ENCODE measurements at regions not wholly inside any gene's neighbourhood (a gene's known extent, or its start where the extent isn't known, plus 50 kb on each side); places are given as distances from the start of the nearest gene placed in this dataset.

GRCh38 chrX:40298572-40299479 is 201.1 kb upstream of the BCOR start:
- no peak overlapping the region for H3K4me3 ChIP-seq (replicated peaks; ENCODE audit: low read depth, low read length)
- TF ChIP-seq CTCF (IDR thresholded peaks at IDR 0.05; ENCODE audit: low read length, missing control alignments): peak; percentile 20
- peak; percentile 9 for DNase-seq (ENCODE audit: low read depth)

- TF ChIP-seq CTCF (IDR thresholded peaks at IDR 0.05; ENCODE audit: low read length, missing control alignments): no peak
- no peak for DNase-seq (ENCODE audit: low read depth)
- no peak overlapping the region for H3K4me3 ChIP-seq (replicated peaks; ENCODE audit: low read depth, low read length)
Measured at GRCh38 chrX:40298069-40298468, 200.3 kb upstream of the BCOR start.

GRCh38 chrX:40291553-40291952 is 193.8 kb upstream of the BCOR start:
- DNase-seq (ENCODE audit: low read depth): no peak
- H3K4me3 ChIP-seq (replicated peaks; ENCODE audit: low read depth, low read length): no peak overlapping the region
- TF ChIP-seq CTCF (IDR thresholded peaks at IDR 0.05; ENCODE audit: low read length, missing control alignments): no peak

GRCh38 chrX:40290517-40290916 is 192.8 kb upstream of the BCOR start:
- DNase-seq (ENCODE audit: low read depth): no peak
- TF ChIP-seq CTCF (IDR thresholded peaks at IDR 0.05; ENCODE audit: low read length, missing control alignments): no peak
- H3K4me3 ChIP-seq (replicated peaks; ENCODE audit: low read depth, low read length): no peak overlapping the region

GRCh38 chrX:40285876-40286275 is 188.1 kb upstream of the BCOR start:
- no peak overlapping the region for H3K4me3 ChIP-seq (replicated peaks; ENCODE audit: low read depth, low read length)
- no peak for TF ChIP-seq CTCF (IDR thresholded peaks at IDR 0.05; ENCODE audit: low read length, missing control alignments)
- DNase-seq (ENCODE audit: low read depth): no peak

- DNase-seq (ENCODE audit: low read depth): no peak
- TF ChIP-seq CTCF (IDR thresholded peaks at IDR 0.05; ENCODE audit: low read length, missing control alignments): no peak
- H3K4me3 ChIP-seq (replicated peaks; ENCODE audit: low read depth, low read length): no peak overlapping the region
Measured at GRCh38 chrX:40284852-40285251, 187.1 kb upstream of the BCOR start.

GRCh38 chrX:40283981-40284380 is 186.2 kb upstream of the BCOR start:
- no peak for TF ChIP-seq CTCF (IDR thresholded peaks at IDR 0.05; ENCODE audit: low read length, missing control alignments)
- no peak overlapping the region for H3K4me3 ChIP-seq (replicated peaks; ENCODE audit: low read depth, low read length)
- DNase-seq (ENCODE audit: low read depth): no peak

Measured in fibroblast of pulmonary artery (primary cell).